Motor neuron (in vitro differentiated cells): ENCODE measurements at regions not wholly inside any gene's neighbourhood (a gene's known extent, or its start where the extent isn't known, plus 50 kb on each side); places are given as distances from the start of the nearest gene placed in this dataset.
"Not testable (repeated sequence)": the region's sequence is repeated elsewhere in the genome, so short reads cannot be mapped to it uniquely, and the experiment has no call there.

Experiments
- ATAC-seq, 8 experiments: fragments of 200-7000 bp; cut with Tn5 transposase; replicated peaks in 6 of 8; 2 replicates each; pipeline ENCODE4 v1.8.0; 2021; ENCODE audit warnings: mild to moderate bottlenecking in 8 of 8, moderate library complexity in 8 of 8
- H3K27ac ChIP-seq, 2 donors: fragments of 250-450 bp; sonication (Bioruptor Pico); 2 replicates each; pipeline ENCODE4 v1.9.0; 2021; ENCODE audit warnings: antibody characterized with exemption in 2 of 2, mild to moderate bottlenecking in 2 of 2, moderate library complexity in 1 of 2
- H3K4me1 ChIP-seq, 2 donors: fragments of 250-450 bp; sonication (Bioruptor Pico); replicated peaks in 1 of 2; 2 replicates each; pipeline ENCODE4 v1.6.1; 2021; ENCODE audit warnings: antibody characterized with exemption in 2 of 2, mild to moderate bottlenecking in 2 of 2, moderate library complexity in 1 of 2
- H3K4me3 ChIP-seq, 5 donors: fragments of 250-450 bp; sonication (Bioruptor Pico); 2 replicates each; pipeline ENCODE4 v1.9.0; 2021; ENCODE audit warnings: antibody characterized with exemption in 5 of 5, mild to moderate bottlenecking in 5 of 5, moderate library complexity in 4 of 5
- WGBS, 10 experiments: fragments of 450-650 bp; shearing (Covaris generic); methylation state at CpG; one replicate each; pipeline ENCODE4 v1.0.0; 2022; 5-methylcytosine and 5-hydroxymethylcytosine counted together
- in situ Hi-C, 9 experiments: fragments of 400-800 bp; cut with MboI; loops; one replicate each; pipeline ENCODE4 v1.15.0; 2021; ENCODE audit warnings: low sequenced_read_pairs in 9 of 9, low pct_unique_long_range_greater_than_20kb in 2 of 9; ENCODE audit not compliant: unreplicated experiment in 9 of 9

DNA sequence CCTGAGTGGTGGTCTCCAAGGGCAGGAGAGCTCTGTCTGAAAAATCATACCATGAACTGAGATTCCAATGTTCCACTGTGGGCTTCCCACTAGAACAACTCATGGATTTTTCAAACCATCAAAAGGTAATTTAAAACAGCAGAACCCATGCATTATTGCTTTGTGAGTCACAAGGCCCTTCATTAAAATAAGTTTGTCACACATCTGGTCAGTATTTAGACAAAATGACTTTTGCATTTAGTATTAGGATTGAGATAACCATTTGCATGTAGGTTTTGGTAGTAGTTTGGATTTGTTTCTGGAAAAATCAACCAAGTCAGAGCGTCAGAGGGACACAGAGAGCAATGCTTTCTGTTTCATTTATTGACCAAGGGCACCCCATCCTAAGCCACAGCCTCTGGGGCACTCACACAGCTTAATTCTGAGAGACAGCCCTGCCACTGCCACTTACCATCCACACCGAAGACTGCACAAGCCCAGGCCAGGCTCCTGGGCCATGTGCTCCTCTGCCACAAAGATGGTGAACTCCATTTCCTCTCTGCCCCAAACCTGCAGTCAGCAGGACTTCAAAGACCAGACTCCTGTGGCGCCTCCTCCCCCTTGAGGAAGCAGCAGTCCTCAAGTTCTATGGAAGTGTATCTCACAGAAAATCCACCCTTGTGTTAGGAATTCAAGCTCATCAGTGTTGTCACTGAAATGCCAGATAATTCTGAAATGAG lies 132.6 kb upstream of the DUSP10 start:
- Histone ChIP-seq H3K4me1 (peaks cover 6 to 7% of the 10 kb centered on the region in 2 donors), H3K27ac (no peak overlapping the region), H3K4me3 (no peak overlapping the region)
- peak in 3 of 8 experiments; percentile 32 to 91 (median 88) for ATAC-seq
- WGBS, 10 experiments: 50 to 100% (median 80%) methylated on average over 1 to 3 of the region's 3 CpGs; no CpG with 5 or more reads in 4 of the 10 experiments
- in situ Hi-C loops: no loop called here

- ATAC-seq: no peak
- Histone ChIP-seq H3K27ac (no peak overlapping the region), H3K4me3 (no peak overlapping the region), H3K4me1 (peaks cover 0 to 2% of the 10 kb centered on the region in 2 donors)
- WGBS, 10 experiments: 78 to 100% (median 98%) methylated on average over 1 to 2 of the region's 2 CpGs
- in situ Hi-C loops: no loop called here
Measured at GRCh38 chr1:221873673-221874072, 131.8 kb upstream of the DUSP10 start.

DNA sequence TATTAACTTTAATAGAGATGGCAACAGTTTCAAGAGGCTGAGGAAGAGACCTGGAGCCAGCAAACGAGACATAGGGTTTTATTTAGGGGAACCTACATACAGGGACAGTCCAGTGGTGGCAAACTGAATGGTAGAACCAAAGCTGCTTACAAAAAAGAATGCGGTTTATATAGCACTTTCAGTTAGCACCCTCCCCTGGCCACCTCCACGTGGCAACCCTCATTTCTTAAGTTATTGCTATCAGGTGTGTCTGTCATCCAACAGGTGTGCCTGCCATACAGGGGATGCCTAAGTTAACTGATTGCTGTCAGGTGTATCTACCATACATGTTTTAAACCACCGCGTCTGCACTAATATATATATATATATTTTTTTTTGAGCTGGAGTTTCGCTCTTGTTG lies 129.2 kb upstream of the DUSP10 start:
- 57 to 100% (median 84%) methylated on average over 1 to 6 of the region's 6 CpGs; no CpG with 5 or more reads in 4 of the 10 experiments for WGBS, 10 experiments
- in situ Hi-C loops: no loop called here
- no peak for ATAC-seq
- H3K27ac ChIP-seq: no peak overlapping the region
- peaks cover 0 to 6% of the 10 kb centered on the region in 2 donors for H3K4me1 ChIP-seq
- no peak overlapping the region for H3K4me3 ChIP-seq

DNA sequence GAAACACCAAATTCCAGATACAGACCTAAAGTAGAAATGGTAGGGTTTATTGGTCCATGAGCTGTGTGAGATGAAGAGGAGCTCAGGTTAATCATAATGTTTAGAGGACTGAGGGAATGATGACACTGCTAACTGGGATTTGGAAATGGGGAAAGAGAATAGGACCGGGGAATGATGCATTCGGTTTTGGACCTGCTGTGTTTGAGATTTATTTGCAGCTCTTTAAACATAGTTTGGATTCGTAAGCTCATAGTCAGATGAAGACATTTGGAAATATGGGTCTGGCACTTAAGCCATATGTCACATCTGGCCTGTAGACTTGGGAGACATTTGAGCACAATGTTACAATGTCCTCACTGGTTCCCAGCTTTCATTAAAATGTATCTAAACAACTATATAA lies 127.9 kb upstream of the DUSP10 start:
- in situ Hi-C loops: no loop called here
- Histone ChIP-seq H3K4me1 (peaks cover 0 to 6% of the 10 kb centered on the region in 2 donors), H3K4me3 (no peak overlapping the region), H3K27ac (no peak overlapping the region)
- ATAC-seq: no peak
- 15 to 94% (median 83%) methylated on average over 2 to 3 of the region's 3 CpGs; no CpG with 5 or more reads in 1 of the 10 experiments for WGBS, 10 experiments

- Histone ChIP-seq H3K4me3 (no peak overlapping the region), H3K27ac (no peak overlapping the region), H3K4me1 (peaks cover 0 to 6% of the 10 kb centered on the region in 2 donors)
- peak in 4 of 8 experiments; percentile 32 to 79 (median 68) for ATAC-seq
- 33 to 100% (median 56%) methylated on average over 1 to 3 of the region's 3 CpGs; no CpG with 5 or more reads in 1 of the 10 experiments for WGBS, 10 experiments
- in situ Hi-C loops: no loop called here
Measured at GRCh38 chr1:221868593-221869303, 126.9 kb upstream of the DUSP10 start.

DNA sequence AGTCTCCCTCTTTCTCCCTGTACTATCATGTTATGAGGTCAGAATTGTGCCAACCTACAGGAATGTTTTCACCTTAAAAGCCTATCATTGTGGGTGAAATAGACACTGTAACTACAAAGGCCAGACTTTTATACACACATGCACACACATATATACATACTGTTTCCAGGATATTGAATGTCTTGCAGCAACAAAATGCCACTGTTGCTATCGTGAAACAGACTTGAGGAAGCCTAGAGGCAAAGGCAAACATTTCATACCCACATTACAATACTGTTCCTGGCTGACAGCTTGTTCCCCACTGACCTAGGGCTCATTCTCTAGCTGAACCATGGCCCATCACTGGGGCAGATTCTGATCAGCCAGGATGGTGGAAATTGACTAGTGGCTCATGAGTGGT lies 125.1 kb upstream of the DUSP10 start:
- peak in 3 of 8 experiments; percentile 42 to 62 (median 52) for ATAC-seq
- no peak overlapping the region for H3K4me3 ChIP-seq
- in situ Hi-C loops: no loop called here
- peaks cover 0 to 6% of the 10 kb centered on the region in 2 donors for H3K4me1 ChIP-seq
- WGBS, 10 experiments: 14 to 100% (median 60%) methylated on average over 1 of the region's 1 CpG; no CpG with 5 or more reads in 5 of the 10 experiments
- H3K27ac ChIP-seq: no peak overlapping the region

DNA sequence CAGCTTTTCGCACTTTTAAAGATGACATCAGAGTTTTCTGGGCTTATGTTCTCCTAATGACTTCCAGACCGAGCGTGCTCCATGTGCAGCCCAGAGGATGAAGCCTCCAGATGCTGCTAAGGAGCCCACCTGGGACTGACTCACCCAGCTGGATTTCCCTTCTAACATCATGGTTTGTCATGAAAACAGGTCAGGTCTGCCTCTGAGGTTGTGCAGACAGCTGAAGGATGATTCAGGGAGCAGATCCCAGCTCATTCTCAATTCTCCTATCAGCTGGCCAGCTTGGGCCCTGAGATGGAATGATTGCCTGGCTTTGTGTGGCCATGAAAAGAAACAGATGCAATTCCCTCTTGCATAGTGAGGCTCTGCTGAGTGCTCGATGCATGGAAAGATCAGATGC lies 123.9 kb upstream of the DUSP10 start:
- Histone ChIP-seq H3K27ac (no peak overlapping the region), H3K4me1 (peaks cover 0 to 6% of the 10 kb centered on the region in 2 donors), H3K4me3 (no peak overlapping the region)
- in situ Hi-C loops: no loop called here
- peak in 1 of 8 experiments; percentile 18 for ATAC-seq
- WGBS, 10 experiments: 33 to 88% (median 77%) methylated on average over 1 to 4 of the region's 4 CpGs; no CpG with 5 or more reads in 2 of the 10 experiments

- H3K27ac ChIP-seq: no peak overlapping the region
- no peak for ATAC-seq
- H3K4me1 ChIP-seq: peaks cover 3 to 4% of the 10 kb centered on the region in 2 donors
- 69 to 91% (median 85%) methylated on average over 3 of the region's 3 CpGs; no CpG with 5 or more reads in 5 of the 10 experiments for WGBS, 10 experiments
- in situ Hi-C loops: no loop called here
- H3K4me3 ChIP-seq: no peak overlapping the region
Measured at GRCh38 chr1:221863635-221864034, 121.7 kb upstream of the DUSP10 start.

DNA sequence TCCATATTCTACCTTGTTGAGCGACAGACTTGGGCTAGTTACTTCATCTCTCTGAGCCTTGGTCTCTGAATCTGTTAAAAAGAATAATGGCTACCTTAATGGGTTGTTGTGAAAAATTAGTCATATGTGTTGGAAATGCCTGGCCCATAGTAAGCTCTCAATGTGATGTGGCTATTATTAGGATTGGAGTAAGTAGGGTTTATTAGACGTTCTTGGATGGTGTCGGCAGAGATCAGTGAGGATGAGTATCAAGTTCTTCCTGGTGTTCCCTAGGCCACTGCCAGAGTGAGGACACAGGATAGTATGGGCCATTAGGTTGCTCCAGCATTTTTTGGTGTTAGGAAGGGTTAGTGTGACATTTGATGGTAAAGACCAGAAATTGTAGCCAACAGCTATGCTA lies 121.1 kb upstream of the DUSP10 start:
- in situ Hi-C loops: no loop called here
- ATAC-seq: no peak

DNA sequence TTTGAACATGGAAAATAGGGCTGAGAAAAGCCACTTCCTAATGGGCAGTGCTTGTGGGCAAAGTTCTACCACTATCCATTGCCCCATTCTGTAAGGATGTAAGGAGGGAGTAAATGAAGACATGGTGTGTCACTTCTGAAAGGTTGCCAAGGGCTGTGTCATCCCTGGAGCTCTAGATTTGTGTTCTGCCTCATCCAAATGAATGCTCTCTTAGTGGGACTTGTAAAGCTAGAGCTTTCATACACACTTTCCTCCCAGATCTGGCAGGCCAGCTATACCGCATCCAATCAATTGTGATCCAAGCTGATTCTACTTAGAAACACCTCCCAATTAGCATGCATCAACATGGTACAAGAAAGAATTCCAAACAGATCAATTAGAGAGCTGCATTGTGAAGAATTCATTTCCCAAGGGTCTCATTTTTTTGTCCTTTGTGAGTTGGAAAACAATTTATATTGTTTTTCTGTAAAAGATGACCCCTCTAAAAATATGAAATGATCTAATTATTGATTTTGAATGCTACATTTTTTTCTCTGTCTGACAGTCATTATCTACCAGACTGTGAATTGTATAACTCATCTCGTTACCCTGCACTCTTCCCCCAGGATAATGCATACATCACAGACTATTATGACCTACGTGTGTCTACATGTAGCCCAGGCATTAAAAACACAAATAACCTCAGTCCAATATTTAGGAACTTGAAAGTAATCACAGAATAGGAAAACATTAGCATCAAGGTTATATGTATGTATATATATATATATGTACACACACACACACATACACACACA lies 117.1 kb upstream of the DUSP10 start:
- ATAC-seq: peak in 7 of 8 experiments; percentile 16 to 91 (median 67)
- no peak overlapping the region for H3K4me3 ChIP-seq
- in situ Hi-C loops: no loop called here
- peaks cover 0 to 3% of the 10 kb centered on the region in 2 donors for H3K4me1 ChIP-seq
- H3K27ac ChIP-seq: no peak overlapping the region
- 0 to 91% (median 74%) methylated on average over 1 to 3 of the region's 3 CpGs for WGBS, 10 experiments

More for the DNA sequence above, 121.1 kb upstream of the DUSP10 start:
- 81 to 100% (median 96%) methylated on average over 1 to 3 of the region's 3 CpGs; no CpG with 5 or more reads in 2 of the 10 experiments for WGBS, 10 experiments
- H3K4me3 ChIP-seq: no peak overlapping the region
- peaks cover 0 to 3% of the 10 kb centered on the region in 2 donors for H3K4me1 ChIP-seq
- no peak overlapping the region for H3K27ac ChIP-seq

DNA sequence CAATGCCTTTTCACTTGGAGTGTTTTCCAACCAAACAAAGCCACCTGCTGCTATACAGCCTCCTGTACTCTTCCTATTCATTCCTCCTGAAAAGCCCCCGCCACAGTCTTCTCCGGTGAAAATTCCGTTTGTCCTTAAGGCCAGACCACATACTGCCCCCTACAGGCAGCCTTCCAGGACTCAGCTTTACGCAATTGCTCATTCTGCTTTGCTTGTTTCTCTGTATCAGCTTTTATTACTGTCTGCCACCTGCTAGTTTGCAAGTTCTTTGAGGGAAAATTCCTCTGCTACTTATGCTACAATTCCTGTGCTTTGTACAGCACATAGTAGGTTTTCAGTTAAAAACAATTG lies 115.2 kb upstream of the DUSP10 start:
- H3K4me1 ChIP-seq, in situ Hi-C loops, H3K27ac ChIP-seq, H3K4me3 ChIP-seq: not testable (repeated sequence)
- ATAC-seq: peak in 1 of 8 experiments; percentile 14
- WGBS, 10 experiments: 70 to 100% (median 92%) methylated on average over 1 to 2 of the region's 4 CpGs; no CpG with 5 or more reads in 6 of the 10 experiments

DNA sequence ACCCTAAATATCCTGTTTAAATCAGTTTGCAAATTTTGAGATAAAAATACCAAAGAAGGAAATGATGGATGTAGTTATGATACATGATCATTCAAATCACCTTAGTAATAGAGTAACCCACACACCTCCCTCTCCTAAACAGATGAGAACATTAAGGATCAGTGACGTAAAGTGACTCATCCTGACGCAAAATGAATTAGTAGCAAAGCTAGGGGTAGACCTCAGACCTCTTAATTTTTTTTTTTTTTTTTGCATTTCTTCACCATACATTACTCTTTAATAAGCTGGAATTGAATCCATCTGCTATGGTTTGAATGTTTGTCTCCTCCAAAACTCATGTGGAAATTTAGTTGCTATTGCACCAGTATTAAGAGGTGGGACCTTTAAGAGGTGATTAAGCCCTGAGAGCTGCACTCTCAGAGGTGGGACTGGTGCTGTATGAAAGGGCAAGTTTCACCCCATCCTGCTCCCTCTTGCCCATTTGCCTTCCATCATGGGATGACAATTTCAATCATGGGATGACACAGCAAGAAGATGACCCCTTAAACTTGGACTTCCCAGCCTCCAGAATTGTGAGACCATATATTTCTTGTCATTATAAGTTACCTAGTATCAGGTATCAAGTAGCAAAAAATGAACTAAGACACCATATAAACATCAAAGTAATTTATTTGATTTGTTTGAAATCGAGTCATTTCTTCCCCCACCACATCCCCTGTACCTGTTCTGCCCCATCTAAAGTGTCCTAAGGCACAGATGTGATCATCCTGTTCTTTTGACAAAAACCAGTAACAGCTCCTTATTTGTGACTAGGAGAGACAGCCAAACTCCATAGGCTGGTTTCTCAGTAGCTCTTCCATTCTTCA lies 114.6 kb upstream of the DUSP10 start:
- Histone ChIP-seq H3K4me1 (peaks cover 0 to 3% of the 10 kb centered on the region in 2 donors), H3K27ac (no peak overlapping the region), H3K4me3 (no peak overlapping the region)
- in situ Hi-C loops: no loop called here
- ATAC-seq: peak in 2 of 8 experiments; percentile 52 to 70
- WGBS, 10 experiments: 20 to 100% (median 61%) methylated on average over 1 to 2 of the region's 3 CpGs; no CpG with 5 or more reads in 1 of the 10 experiments
